Breast epithelium (tissue), 3 donors: ENCODE measurements at regions not wholly inside any gene's neighbourhood (a gene's known extent, or its start where the extent isn't known, plus 50 kb on each side); places are given as distances from the start of the nearest gene placed in this dataset.

Source experiments
- POLR2AphosphoS5 ChIP-seq, 3 donors: sonication (generic); formaldehyde crosslinking; IDR thresholded peaks; one replicate each; pipeline ENCODE4 v1.6.1; 2017; ENCODE audit warnings: antibody characterized with exemption in 3 of 3
- TF ChIP-seq, protein P1 (sequence below), 3 donors: fragments of 450-650 bp; IDR thresholded peaks; one replicate each; pipeline ENCODE4 v1.5.1; 2016 to 2017; ENCODE audit warnings: antibody characterized with exemption in 3 of 3, mild to moderate bottlenecking in 3 of 3, moderate library complexity in 3 of 3

- TF ChIP-seq POLR2AphosphoS5 (IDR thresholded peaks at IDR 0.05), result no peak
- TF ChIP-seq, protein P1, sequence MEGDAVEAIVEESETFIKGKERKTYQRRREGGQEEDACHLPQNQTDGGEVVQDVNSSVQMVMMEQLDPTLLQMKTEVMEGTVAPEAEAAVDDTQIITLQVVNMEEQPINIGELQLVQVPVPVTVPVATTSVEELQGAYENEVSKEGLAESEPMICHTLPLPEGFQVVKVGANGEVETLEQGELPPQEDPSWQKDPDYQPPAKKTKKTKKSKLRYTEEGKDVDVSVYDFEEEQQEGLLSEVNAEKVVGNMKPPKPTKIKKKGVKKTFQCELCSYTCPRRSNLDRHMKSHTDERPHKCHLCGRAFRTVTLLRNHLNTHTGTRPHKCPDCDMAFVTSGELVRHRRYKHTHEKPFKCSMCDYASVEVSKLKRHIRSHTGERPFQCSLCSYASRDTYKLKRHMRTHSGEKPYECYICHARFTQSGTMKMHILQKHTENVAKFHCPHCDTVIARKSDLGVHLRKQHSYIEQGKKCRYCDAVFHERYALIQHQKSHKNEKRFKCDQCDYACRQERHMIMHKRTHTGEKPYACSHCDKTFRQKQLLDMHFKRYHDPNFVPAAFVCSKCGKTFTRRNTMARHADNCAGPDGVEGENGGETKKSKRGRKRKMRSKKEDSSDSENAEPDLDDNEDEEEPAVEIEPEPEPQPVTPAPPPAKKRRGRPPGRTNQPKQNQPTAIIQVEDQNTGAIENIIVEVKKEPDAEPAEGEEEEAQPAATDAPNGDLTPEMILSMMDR (IDR thresholded peaks at IDR 0.05), result no peak
Observed at GRCh38 chr5:96332535-96333366, 100.3 kb downstream of the PCSK1 start.
